OCI-LY3 (cell line): ENCODE measurements at regions not wholly inside any gene's neighbourhood (a gene's known extent, or its start where the extent isn't known, plus 50 kb on each side); places are given as distances from the start of the nearest gene placed in this dataset.

Experiments
- CTCF ChIP-seq: fragments of 200-600, 300-600 bp; sonication (generic); IDR thresholded peaks from 2 replicates; pipeline ENCODE4 v1.5.1; 2014; ENCODE audit warnings: antibody characterized with exemption, low read length, low read depth
- EZH2phosphoT487 ChIP-seq: fragments of 200-600 bp; shearing (Covaris generic); IDR thresholded peaks from 2 replicates; pipeline ENCODE4 v1.6.1; 2018; ENCODE audit warnings: antibody characterized with exemption, mixed run types, low read depth

- TF ChIP-seq CTCF (no peak), EZH2phosphoT487 (no peak)
Observed at GRCh38 chr20:60664106-60664505, 588.0 kb upstream of the CDH4 start.
